ENCODE measurements at regions not wholly inside any gene's neighbourhood (a gene's known extent, or its start where the extent isn't known, plus 50 kb on each side); places are given as distances from the start of the nearest gene placed in this dataset.

DNA sequence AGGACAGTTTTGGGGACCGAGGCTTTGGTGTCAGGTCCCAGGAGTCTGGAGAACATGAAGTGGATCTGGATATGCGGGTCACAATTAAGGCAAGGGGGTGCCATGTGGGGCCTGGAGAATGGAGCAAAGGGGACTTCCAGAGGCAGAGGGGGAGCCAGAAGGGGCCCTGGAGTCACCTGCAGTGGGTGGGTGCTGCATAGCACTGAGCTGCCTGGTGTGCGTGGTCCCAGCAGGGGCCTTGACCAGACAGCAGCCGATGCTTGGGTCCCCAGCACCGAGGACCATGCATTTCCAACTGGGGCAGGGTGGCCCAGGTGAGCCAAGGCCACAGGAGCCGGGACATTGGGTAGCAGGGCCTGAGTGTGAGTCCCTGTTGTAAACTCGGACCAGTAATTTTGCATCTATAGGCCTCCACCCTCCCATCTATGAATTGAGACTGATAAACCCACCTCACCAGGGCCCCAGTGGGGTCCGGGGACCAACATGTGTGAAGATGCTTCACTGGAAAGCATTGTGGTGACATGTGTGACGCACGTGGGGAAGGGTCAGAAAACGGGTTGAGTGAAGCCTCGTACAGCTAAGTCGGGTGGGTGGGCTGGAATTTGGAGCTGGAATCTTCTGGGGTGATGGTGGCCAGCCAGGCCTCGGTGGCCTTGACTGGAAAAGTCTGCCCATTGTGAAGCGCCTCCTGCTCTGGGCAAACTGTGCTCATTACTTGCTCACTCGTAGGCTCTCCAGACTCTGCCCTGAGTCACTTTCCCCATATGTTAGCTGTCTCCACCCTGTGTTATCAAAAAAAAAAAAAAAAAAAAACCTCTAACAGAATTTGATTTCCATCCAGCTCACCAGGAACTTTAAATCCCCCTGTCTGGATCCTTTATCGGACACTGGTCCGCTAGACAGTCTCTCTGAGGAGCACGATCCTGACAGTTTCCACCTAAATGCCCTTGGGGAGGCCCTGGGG, 90.5 kb upstream of the ZNF469 start:
- DNase-seq: no peak

DNA sequence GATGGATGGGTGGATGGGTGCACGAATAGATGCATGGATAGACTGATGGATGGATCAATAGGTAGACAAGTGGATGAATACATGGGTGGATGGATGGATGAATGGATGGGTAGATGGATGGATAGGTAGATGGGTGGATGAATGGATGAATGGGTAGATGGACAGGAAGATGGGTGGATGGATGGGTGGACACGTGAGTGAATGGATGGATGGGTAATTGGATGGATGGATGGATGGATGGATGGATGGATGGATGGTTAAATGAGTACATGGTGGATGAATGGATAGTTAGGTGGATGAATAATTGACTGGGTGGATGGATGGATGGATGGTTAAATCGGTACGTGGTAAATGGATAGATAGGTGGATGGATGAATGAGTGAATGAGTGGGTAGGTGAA, 89.7 kb upstream of the ZNF469 start:
- DNase-seq: no peak

- DNase-seq: no peak
Measured at GRCh38 chr16:88295671-88296436, 86.9 kb upstream of the ZNF469 start.

DNA sequence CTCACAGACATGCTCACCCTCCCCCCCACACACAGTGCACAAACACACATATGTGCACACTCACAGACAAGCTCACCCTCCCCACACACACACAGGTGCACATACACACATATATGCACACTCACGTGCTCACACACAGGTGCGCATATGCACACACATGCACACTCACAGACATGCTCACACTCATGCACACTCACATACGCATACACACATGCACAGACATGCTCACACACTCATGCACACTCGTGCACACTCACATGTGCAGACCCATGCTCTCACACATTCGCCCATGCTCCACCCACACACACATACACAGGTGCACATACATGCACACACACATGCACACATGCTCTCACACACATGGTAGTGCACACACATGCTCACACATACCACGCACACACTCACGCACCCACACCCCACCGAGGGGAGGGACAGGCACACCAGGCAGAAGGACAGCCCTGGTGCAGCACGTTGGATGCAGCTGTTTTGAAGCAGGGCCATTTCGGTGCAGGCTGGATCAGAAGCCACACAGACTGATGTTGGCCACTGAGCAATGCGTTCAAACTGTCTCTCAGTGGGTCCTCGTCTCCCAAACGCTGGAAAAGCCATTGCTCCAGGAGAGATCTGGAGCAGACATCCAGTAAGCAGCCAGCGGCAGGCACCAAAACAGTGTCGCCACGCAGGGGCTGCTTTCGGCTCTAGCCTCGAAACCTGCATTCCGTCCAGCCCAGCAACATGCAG, 86.2 kb upstream of the ZNF469 start:
- DNase-seq: no peak

- no peak for DNase-seq
Measured at GRCh38 chr16:88297178-88297720, 85.5 kb upstream of the ZNF469 start.

DNA sequence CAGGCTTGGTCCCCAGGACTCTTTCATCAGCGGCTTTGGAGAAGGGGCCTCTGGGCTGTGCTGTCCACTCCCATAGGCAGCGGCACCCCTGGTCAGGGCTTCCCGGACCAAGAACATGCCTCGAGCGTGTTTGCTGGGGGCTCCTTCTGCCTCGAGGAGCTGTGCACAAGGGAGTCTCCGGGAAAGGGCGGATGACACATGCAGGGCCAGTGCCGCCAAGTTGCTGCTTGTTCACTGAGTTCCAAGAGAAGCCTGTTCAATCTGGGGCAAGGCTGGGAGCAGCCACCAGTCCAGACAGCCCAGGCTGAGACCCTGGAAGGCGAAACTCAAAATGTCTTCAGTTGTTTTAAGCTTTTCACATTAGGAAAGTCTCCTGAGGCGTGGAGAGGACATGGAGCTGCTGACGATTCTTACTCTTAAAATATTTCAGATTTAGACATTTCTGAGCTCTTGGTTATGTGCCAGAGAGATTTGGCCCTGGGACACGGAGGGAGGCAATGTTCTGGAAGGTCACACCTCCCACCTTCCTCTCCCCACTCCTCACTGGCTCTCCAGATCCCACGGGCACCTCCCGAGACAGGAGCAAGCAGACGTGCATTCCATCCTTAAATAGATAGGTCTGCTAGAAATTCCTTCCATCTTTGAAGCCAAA, 84.5 kb upstream of the ZNF469 start:
- no peak for DNase-seq

DNA sequence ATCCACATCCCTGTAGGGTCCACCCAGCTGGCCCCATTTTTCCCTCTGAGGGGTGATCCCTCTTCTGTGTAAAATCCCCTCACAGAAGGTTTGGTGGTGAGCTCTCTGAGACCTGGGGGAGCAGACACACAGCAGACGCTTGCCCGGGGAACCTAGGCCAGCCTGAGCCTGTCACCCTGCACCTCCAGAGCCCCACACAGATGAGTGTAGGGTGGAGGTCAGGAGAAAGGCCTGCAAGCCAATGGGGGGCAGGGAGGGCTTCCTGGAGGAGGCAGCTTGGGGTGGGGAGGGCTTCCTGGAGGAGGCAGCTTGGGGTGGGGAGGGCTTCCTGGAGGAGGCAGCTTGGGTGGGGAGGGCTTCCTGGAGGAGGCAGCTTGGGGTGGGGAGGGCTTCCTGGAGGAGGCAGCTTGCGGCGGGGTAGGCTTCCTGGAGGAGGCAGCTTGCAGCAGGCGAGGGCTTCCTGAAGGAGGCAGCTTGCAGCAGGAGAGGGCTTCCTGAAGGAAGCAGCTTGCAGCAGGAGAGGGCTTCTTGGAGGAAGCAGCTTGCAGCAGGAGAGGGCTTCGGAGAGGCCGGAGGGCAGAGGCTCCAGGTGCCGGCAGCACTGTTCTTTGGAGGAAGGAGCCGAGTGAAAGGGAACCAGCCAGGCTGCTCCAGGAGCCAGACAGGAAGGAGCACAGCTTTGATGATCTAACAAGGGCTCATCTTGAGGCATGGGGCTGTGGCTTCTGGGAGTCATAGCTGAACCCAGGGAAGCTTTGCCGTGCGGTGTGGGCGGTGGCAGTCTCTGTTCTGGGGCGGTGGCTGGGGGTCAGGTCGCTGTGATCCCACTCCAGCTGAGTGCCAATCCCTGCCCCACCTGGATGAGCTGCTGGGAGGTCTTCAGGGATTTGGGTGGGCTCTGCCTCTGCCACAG, 83.7 kb upstream of the ZNF469 start:
- DNase-seq: no peak

DNA sequence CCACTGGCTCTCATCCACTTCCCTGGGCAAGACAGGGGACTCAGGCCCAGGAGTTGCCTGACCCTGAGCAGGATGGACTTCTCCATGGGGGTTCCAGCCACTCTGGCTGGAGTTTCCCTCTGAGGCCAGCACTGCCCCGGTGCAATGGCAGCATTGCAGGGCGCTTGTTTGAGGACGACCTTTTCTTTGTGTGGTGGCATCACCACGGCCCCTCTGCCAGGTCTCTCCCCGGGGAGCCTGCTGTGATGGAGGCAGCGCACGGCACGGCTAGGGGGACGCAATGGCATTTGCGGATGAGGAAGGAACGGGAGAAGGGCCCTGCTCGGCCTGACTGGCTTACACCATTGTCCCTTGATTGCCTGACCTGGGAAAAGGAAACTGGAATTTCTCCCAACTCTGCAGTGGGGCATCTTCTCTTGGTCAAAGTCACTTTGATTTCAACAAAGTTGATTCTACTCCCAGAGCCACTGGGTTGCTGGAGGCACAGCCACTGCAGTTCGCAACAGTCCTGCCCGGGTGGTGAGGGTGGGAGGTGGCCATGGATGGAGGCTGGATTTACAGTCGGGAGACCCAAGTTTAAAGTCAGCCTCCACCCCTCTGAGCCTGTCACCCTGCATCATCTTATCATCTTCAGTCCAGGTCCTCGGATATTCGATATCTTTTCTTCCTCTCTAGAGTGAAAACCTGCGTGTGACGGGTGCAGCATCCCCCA, 82.9 kb upstream of the ZNF469 start:
- DNase-seq: no peak

DNA sequence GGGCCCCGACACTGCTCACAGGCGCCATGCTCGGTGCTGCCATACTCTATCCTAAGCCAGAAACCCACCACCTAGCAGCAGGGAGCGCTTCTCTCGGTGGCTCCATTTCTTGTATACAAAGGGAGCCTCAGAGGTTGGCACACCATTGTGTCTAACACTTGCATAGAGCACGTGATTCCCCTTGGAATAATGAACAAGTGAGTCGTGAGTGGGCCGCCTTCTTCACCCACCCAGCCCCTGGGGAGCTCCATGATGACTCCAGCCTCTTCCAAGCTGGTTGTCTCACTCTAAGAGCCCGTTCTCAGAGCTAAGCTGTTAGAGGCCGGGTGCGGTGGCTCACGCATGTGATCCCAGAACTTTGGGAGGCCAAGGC, 82.3 kb upstream of the ZNF469 start:
- no peak for DNase-seq

DNA sequence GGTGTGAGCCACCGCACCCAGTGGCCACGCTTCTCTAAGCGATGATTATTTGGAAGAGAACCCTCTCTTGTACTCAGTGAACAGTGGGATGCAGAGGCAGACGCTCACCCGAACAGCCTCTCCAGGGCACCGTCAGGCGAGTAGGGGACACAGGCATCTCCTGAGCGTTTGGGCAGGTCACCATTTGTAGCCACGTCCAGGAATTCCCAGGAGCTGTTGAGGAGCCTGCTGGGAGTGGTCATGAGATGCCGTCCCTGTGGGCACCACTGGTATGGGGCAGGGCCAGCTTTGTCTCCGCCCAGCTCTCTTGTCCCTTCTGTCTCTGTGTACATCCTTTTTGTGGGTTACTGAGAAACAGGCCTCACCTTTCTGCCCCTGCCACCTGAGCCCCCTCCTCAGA, 81.3 kb upstream of the ZNF469 start:
- no peak for DNase-seq

- DNase-seq: no peak
Measured at GRCh38 chr16:88301886-88302285, 80.9 kb upstream of the ZNF469 start.

GRCh38 chr16:88302666-88303065, 80.1 kb upstream of the ZNF469 start:
- DNase-seq: no peak

DNA sequence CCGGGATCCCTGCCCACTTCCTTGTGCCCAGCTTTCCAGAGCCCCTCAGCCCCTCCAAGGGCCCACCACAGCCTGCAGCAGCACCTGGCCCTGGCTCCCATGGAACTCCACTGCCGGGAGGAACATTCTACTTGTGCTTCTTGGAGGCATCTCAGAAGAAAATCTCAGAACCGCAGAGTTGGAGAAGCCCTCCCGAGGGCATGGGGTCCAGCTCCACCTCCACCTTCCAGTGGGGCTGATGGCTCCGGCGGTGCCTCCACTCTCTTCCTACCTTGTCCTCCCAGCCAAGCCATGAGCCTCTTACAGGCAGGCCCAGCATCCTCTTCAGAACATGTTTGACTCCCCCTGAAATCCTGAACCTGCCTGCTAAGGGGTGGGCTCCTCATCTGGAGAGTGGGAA, 79.4 kb upstream of the ZNF469 start:
- no peak for DNase-seq

- DNase-seq: no peak
Measured at GRCh38 chr16:88303890-88304819, 78.6 kb upstream of the ZNF469 start.

DNA sequence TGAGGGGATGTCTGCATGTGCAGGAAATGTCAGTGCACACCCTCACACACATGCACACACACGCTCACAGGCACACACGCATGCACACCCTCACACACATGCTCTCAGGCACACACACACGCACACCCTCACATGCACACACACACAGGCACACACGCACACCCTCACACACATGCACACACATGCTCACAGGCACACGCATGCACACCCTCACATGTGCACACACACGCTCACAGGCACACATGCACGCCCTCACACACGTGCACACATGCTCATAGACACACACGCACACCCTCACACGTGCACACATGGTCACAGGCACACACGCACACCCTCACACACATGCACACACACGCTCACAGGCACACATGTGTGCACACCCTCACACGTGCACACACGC, 77.6 kb upstream of the ZNF469 start:
- no peak for DNase-seq

DNA sequence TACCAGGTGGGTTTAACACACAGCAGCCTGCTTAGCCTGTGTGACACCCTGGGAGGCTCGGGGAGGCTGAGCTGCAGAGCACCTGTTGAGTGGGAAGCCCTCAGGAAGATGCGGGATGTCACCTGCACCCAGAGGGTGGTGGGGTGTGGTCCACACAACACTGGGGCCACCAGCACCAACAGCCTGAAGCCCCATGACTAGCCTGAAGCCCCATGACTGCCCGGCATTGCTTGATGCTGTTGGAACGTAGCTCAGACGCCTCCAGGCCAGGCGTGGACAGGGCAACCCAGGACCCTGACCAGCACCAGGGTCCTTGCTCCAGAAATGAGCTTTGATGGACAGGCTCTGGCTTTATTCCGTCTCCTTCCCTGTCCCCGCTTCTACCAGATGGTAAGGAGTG, 76.3 kb upstream of the ZNF469 start:
- DNase-seq: no peak

DNA sequence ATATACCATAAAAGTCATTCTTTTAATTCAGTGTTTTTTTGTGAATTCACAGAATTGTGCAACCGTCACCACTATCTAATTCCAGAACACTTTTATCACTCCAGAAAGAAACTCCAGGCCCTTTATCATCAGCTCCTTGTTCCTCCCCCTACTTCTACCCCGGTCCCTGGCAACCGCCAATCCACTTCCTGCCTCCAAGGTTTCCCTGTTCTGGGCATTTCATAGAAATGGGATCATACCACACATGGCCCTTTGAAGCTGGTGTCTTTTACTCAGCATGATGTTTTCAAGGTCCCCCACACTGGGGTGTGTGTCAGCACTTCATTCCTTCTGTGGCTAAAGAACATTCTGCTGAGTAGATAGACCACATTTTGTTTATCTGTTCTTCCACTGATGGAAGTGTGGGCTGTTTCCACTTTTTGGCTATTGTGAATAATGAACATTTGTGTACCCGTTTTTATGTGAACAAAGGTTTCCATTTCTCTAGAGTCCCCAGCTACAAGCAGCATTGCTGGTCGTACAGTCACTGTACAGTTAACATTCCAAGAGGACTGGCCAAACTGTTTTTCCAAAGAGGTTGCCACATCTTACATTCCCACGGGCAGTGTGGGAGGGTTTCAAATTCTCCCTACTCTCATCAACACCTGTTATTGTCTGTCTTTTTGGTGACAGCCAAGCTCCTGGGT, 75.8 kb upstream of the ZNF469 start:
- DNase-seq: no peak

DNA sequence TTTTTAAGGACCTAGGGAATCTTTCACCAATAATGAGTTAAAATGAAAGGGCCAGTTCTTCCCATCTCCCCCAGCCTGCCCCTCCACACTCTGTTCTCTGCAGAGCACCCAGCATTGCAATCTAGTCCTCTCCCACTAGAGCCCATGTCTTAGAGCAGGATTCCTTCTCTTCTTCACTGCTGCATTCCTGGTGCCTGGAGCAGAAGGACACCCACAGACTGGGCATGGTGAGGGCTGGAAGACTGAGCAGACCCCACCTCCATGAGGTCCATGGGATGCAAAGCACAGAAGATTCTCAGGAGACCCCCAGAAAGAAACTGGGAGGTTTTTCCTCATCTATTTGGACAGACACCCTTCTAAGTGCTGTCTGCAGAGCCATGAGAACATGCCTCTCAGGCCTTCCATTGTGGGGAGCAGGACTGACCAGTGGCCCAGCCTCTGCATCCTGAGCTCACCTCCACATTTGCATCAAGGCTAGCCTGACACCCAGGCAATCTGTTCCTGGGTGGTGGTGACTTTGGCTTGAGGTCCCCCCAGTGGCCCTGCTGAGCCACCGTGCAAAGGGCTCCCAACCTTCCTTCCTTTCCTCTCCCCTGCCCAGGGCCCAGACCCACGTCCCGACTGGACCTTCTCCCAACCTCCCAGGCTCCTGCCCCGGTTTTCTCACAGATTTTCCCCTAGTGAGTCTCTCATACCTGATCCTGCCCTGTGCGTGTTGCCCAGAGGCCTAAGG, 74.2 kb upstream of the ZNF469 start:
- no peak for DNase-seq
